Nephron progenitor cell (in vitro differentiated cells): ENCODE measurements at regions not wholly inside any gene's neighbourhood (a gene's known extent, or its start where the extent isn't known, plus 50 kb on each side); places are given as distances from the start of the nearest gene placed in this dataset.
A peak's percentile ranks its signal among the peaks of the same experiment; 100 is the strongest.

Experiments used
- DNase-seq: peaks from one replicate; pipeline ENCODE4 v3.0.0; 2021
- H3K27ac Mint-ChIP-seq: 2 replicates; pipeline ENCODE4 v1.8.0; 2021; ENCODE audit warnings: mild to moderate bottlenecking, moderate library complexity, mixed read lengths
- H3K27me3 Mint-ChIP-seq: 2 replicates; pipeline ENCODE4 v1.8.0; 2021; ENCODE audit warnings: mild to moderate bottlenecking, low read depth, mixed read lengths; ENCODE audit not compliant: poor library complexity
- H3K36me3 Mint-ChIP-seq: 2 replicates; pipeline ENCODE4 v1.8.0; 2021; ENCODE audit warnings: low read depth, mixed read lengths
- H3K4me1 Mint-ChIP-seq: 2 replicates; pipeline ENCODE4 v1.8.0; 2021; ENCODE audit warnings: mixed read lengths
- H3K4me3 Mint-ChIP-seq: 2 replicates; pipeline ENCODE4 v1.8.0; 2021; ENCODE audit warnings: mild to moderate bottlenecking, moderate library complexity, mixed read lengths
- H3K9me3 Mint-ChIP-seq: 2 replicates; pipeline ENCODE4 v1.8.0; 2021; ENCODE audit warnings: mild to moderate bottlenecking, moderate library complexity, mixed read lengths
- TF ChIP-seq, protein P1 (sequence below): fragments of 200-600 bp; sonication (generic); IDR thresholded peaks from 2 replicates; pipeline ENCODE4 v1.5.0; 2021; ENCODE audit warnings: antibody characterized with exemption

- TF ChIP-seq, protein P1, sequence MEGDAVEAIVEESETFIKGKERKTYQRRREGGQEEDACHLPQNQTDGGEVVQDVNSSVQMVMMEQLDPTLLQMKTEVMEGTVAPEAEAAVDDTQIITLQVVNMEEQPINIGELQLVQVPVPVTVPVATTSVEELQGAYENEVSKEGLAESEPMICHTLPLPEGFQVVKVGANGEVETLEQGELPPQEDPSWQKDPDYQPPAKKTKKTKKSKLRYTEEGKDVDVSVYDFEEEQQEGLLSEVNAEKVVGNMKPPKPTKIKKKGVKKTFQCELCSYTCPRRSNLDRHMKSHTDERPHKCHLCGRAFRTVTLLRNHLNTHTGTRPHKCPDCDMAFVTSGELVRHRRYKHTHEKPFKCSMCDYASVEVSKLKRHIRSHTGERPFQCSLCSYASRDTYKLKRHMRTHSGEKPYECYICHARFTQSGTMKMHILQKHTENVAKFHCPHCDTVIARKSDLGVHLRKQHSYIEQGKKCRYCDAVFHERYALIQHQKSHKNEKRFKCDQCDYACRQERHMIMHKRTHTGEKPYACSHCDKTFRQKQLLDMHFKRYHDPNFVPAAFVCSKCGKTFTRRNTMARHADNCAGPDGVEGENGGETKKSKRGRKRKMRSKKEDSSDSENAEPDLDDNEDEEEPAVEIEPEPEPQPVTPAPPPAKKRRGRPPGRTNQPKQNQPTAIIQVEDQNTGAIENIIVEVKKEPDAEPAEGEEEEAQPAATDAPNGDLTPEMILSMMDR, result no peak
- H3K4me3 Mint-ChIP-seq, result no peak overlapping the region
- no peak overlapping the region for H3K27ac Mint-ChIP-seq
- H3K27me3 Mint-ChIP-seq, result peaks cover 4% of the 10 kb centered on the region
- no peak for DNase-seq
- H3K9me3 Mint-ChIP-seq, result no peaks in the 10 kb centered on the region
- H3K36me3 Mint-ChIP-seq, result no peaks in the 10 kb centered on the region
- H3K4me1 Mint-ChIP-seq, result no peaks in the 10 kb centered on the region
Measured at GRCh38 chr18:44609181-44609941, 71.3 kb upstream of the SETBP1 start.

DNA sequence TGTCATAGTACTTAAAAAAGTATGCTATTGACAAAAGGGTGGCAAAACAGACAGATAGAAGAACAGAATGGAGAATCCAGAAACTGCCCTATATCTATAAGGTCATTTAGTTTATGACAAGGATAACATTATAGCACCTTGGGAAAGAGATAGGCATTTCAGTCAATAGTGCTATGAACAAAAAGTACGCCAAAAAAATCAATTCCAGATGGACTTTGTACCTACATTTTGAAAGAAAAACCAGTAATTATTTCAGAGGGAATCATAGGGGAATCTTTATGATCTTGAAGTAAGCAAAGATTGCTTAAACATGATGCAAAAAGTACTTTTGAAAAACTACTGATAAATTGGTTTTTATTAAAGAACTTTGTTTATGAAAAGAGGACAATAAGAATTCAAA is 59.9 kb upstream of the SETBP1 start:
- no peaks in the 10 kb centered on the region for H3K36me3 Mint-ChIP-seq
- peaks cover 9% of the 10 kb centered on the region for H3K27me3 Mint-ChIP-seq
- H3K4me1 Mint-ChIP-seq, result no peaks in the 10 kb centered on the region
- no peak for DNase-seq
- H3K9me3 Mint-ChIP-seq, result peaks cover 24% of the 10 kb centered on the region
- TF ChIP-seq, protein P1, result no peak
- no peak overlapping the region for H3K27ac Mint-ChIP-seq
- H3K4me3 Mint-ChIP-seq, result no peak overlapping the region

- no peak for DNase-seq
- TF ChIP-seq, protein P1, result no peak
- no peaks in the 10 kb centered on the region for H3K36me3 Mint-ChIP-seq
- no peak overlapping the region for H3K4me3 Mint-ChIP-seq
- peaks cover 4% of the 10 kb centered on the region for H3K27me3 Mint-ChIP-seq
- H3K4me1 Mint-ChIP-seq, result no peaks in the 10 kb centered on the region
- H3K9me3 Mint-ChIP-seq, result no peaks in the 10 kb centered on the region
- H3K27ac Mint-ChIP-seq, result no peak overlapping the region
Measured at GRCh38 chr18:44624052-44624451, 56.6 kb upstream of the SETBP1 start.

DNA sequence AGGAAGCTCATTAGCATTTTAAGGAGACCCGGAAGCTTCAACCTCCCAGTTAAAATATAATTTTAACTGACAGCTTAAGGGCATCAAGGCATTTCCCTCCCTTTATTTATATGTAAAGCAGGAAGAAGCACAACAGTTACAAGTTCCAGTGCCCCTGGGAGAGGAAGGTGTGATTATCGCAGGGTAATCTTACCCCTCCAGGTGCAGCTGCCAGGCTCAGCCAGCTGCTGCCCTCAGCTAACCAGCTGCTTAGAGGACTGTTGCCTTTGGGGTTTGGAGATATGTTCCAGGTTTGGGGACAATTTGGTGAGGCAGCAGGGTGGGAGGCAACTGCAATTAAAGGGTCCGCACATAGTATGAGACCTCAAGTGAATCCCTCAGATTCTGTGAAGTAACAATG is 55.3 kb upstream of the SETBP1 start:
- no peak for DNase-seq
- H3K36me3 Mint-ChIP-seq, result no peaks in the 10 kb centered on the region
- no peaks in the 10 kb centered on the region for H3K9me3 Mint-ChIP-seq
- no peaks in the 10 kb centered on the region for H3K4me1 Mint-ChIP-seq
- peak overlapping the region; percentile 53 for H3K27ac Mint-ChIP-seq
- peaks cover 4% of the 10 kb centered on the region for H3K27me3 Mint-ChIP-seq
- no peak overlapping the region for H3K4me3 Mint-ChIP-seq
- TF ChIP-seq, protein P1, result no peak

DNA sequence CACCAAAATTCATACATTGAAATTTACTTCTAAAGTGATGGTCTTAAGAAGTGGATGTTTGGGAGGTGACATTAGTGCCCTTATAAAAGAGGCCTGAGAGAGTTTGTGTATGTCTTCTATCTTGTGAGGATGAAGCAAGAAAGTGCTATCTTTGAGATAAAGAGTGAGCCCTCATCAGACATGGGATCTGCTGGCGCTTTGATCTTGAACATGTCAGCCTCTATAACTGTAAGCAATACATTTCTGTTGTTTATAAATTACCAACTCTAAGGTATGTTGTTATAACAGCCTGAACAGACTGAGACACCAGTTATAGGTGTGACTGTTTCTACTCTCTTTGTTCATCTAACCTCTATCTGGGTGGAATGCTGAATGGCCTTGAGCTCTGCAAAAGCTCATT is 54.5 kb upstream of the SETBP1 start:
- DNase-seq, result no peak
- no peak overlapping the region for H3K27ac Mint-ChIP-seq
- no peaks in the 10 kb centered on the region for H3K4me1 Mint-ChIP-seq
- peaks cover 1% of the 10 kb centered on the region for H3K27me3 Mint-ChIP-seq
- TF ChIP-seq, protein P1, result no peak
- H3K9me3 Mint-ChIP-seq, result no peaks in the 10 kb centered on the region
- H3K4me3 Mint-ChIP-seq, result no peak overlapping the region
- no peaks in the 10 kb centered on the region for H3K36me3 Mint-ChIP-seq

DNA sequence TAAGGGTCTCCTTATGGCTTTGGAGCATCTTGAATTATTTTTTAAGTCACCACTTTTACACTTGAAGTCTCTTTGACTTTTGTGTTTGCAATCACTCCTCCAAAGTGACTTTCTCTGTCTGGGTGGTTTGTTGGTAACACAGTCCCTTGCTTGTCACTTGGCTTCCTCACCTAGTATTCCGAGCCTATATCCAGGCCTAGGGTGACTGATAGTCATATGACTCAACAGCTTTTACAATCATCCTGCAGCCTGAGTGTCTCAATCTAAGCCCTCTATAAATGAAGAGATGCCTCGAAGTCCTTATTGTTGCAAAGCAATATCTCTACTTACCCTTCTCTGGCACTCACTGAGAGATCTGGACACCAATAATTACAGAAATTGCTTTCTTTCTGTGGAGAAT is 53.9 kb upstream of the SETBP1 start:
- no peaks in the 10 kb centered on the region for H3K27me3 Mint-ChIP-seq
- no peak overlapping the region for H3K4me3 Mint-ChIP-seq
- H3K36me3 Mint-ChIP-seq, result no peaks in the 10 kb centered on the region
- DNase-seq, result no peak
- H3K27ac Mint-ChIP-seq, result peak overlapping the region; percentile 12
- TF ChIP-seq, protein P1, result no peak
- no peaks in the 10 kb centered on the region for H3K4me1 Mint-ChIP-seq
- no peaks in the 10 kb centered on the region for H3K9me3 Mint-ChIP-seq
